Upper lobe of right lung (tissue), 1 donor: ENCODE measurements at regions not wholly inside any gene's neighbourhood (a gene's known extent, or its start where the extent isn't known, plus 50 kb on each side); places are given as distances from the start of the nearest gene placed in this dataset.

Experiments used
- ATAC-seq: fragments of 200-7000 bp; cut with Tn5 transposase; one replicate; pipeline ENCODE4 v1.9.1; 2020; ENCODE audit warnings: mild to moderate bottlenecking, moderate library complexity
- DNase-seq: peaks from one replicate; pipeline ENCODE4 v3.0.0-alpha.2; 2020
- H3K27ac ChIP-seq: fragments of 200-600 bp; one replicate; pipeline ENCODE4 v1.8.0; 2022
- H3K27me3 ChIP-seq: fragments of 200-600 bp; one replicate; pipeline ENCODE4 v1.8.0; 2022; ENCODE audit warnings: mild to moderate bottlenecking
- H3K36me3 ChIP-seq: fragments of 200-600 bp; one replicate; pipeline ENCODE4 v1.8.0; 2022
- H3K4me1 ChIP-seq: fragments of 200-600 bp; one replicate; pipeline ENCODE4 v1.8.0; 2022
- H3K4me3 ChIP-seq: fragments of 200-600 bp; one replicate; pipeline ENCODE4 v1.8.0; 2022; ENCODE audit warnings: mild to moderate bottlenecking
- H3K9me3 ChIP-seq: fragments of 200-600 bp; one replicate; pipeline ENCODE4 v1.8.0; 2022
- intact Hi-C: fragments of 100-400 bp; cut with DNase I; formaldehyde crosslinking; loops from one replicate; pipeline ENCODE4 v1.11.0; 2022
- TF ChIP-seq, protein P1 (sequence below): fragments of 200-600 bp; IDR thresholded peaks from one replicate; pipeline ENCODE4 v1.8.0; 2022; ENCODE audit warnings: antibody characterized with exemption
- donor health status: DM: no; HTN: yes; CAD: no; lungs with severe emphysema.

DNA sequence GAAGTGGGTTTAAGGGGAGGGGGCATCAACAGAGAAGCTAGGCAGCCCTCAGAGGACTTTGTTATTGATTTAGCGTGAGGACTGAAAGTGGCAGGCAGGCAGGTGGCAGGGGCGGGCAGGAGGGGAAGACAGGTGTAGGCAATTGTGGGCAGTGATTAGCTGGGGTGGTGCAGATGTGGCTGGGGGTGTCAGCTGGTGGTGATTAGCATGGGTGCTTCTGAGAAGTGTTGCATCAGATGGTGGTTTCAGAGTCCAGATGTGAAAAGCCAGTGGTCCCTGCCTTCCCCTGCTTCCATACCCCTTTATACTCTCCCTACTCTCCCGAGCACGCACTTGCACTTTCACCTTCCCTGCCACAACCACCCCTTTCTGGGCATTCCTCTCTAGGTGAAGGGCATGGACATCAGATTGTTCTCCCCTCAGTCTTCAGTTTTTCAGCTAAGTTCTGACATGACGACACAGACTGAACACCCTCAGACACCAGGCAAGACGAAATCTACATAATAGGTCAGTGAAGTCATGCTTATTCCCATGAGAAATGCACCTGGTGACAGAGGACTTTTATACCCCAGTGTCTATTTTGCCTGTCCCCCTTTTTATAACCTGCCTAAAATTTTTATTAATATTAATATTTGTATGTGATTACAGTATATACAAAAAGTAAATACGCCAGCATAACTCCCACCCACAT lies 435.7 kb upstream of the CADM1 start:
- Histone ChIP-seq H3K9me3 (no peaks in the 10 kb centered on the region), H3K4me3 (no peak overlapping the region), H3K36me3 (no peaks in the 10 kb centered on the region), H3K27ac (no peak overlapping the region), H3K4me1 (no peaks in the 10 kb centered on the region), H3K27me3 (no peaks in the 10 kb centered on the region)
- intact Hi-C loops, result no loop called here
- ATAC-seq, result no peak
- DNase-seq, result no peak
- TF ChIP-seq, protein P1, sequence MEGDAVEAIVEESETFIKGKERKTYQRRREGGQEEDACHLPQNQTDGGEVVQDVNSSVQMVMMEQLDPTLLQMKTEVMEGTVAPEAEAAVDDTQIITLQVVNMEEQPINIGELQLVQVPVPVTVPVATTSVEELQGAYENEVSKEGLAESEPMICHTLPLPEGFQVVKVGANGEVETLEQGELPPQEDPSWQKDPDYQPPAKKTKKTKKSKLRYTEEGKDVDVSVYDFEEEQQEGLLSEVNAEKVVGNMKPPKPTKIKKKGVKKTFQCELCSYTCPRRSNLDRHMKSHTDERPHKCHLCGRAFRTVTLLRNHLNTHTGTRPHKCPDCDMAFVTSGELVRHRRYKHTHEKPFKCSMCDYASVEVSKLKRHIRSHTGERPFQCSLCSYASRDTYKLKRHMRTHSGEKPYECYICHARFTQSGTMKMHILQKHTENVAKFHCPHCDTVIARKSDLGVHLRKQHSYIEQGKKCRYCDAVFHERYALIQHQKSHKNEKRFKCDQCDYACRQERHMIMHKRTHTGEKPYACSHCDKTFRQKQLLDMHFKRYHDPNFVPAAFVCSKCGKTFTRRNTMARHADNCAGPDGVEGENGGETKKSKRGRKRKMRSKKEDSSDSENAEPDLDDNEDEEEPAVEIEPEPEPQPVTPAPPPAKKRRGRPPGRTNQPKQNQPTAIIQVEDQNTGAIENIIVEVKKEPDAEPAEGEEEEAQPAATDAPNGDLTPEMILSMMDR, result no peak

DNA sequence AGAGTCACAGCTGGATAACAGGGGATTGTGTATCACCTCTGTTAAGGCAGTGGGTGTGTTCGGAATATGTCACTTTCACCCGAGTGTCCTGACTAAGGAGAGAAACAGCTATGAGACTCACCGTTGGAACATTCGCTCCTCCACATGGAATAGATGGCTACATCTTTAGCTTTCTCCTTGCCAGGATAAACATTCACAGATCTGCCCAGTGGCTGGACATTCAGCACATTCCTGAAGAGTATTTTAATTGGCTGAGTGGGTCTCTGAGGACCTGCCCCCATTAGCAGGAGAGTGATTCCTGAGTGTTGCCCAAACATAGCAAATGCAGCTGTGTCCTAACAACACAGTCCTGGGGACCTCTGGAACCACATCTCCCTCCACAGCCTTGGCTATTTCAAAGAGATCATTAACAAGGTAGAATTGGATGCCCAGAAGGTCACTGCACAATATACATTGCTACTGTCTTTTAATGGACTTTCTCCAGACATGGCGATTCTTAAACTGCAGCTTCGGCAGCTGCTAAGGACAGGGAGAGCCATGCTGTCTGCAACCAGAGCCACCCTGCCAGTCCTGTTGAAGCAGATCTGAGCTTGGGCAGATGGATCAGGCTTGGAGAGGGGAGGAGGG lies 435.0 kb upstream of the CADM1 start:
- intact Hi-C loops, result no loop called here
- Histone ChIP-seq H3K4me3 (no peak overlapping the region), H3K36me3 (no peaks in the 10 kb centered on the region), H3K27me3 (no peaks in the 10 kb centered on the region), H3K9me3 (no peaks in the 10 kb centered on the region), H3K27ac (no peak overlapping the region), H3K4me1 (no peaks in the 10 kb centered on the region)
- no peak for ATAC-seq
- TF ChIP-seq, protein P1, result no peak
- DNase-seq, result no peak

DNA sequence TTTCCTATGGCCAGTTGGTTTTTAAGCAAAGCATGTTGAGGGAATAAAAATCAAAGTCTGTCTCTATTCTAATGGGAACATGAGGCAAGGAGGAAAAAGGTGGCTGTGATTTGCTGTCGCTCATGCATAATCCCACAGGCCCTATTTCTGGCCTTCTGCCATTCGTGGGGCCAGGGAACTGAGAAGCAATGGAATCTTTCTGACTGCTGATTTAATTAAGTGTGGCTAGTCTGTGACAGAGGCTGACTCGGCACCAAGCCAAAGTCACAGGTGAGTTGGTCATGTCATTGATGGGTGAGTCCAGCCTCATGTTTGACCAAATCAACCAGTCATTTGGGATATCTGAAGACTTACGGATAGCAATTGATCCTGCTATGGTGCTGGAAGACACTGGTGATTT lies 429.3 kb upstream of the CADM1 start:
- Histone ChIP-seq H3K27ac (no peak overlapping the region), H3K4me1 (peaks cover 12% of the 10 kb centered on the region), H3K36me3 (no peaks in the 10 kb centered on the region), H3K9me3 (no peaks in the 10 kb centered on the region), H3K27me3 (no peaks in the 10 kb centered on the region), H3K4me3 (no peak overlapping the region)
- ATAC-seq, result no peak
- DNase-seq, result no peak
- TF ChIP-seq, protein P1, result no peak
- intact Hi-C loops, result no loop called here

DNA sequence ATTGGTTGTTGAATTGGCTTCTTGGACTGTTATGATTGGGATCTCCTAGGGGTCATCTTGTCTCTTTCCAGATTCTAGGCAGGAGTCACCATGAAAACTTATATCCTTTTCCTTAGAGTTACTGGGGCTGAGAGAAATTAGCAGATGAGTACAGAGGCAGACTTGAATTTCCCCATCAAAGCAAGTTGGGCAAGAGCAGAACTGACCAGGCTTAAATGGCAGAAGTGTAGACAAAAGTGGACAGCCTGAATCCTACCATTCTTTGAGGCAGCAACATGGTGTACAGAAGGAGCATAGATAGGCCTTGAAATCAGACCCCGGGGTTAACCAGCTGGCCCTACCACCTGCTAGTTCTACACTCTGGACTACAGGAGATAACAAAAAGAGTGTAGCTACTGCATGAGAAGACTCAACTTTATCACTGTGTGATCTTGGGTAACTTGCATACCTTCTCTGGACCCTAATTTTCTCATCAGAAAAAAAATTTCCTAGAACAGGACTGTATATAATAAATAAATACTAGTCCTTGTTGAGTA lies 427.4 kb upstream of the CADM1 start:
- peaks cover 12% of the 10 kb centered on the region for H3K4me1 ChIP-seq
- no peak overlapping the region for H3K4me3 ChIP-seq
- TF ChIP-seq, protein P1, result no peak
- no peaks in the 10 kb centered on the region for H3K27me3 ChIP-seq
- intact Hi-C loops, result no loop called here
- no peak overlapping the region for H3K27ac ChIP-seq
- DNase-seq (no peak), ATAC-seq (peak; percentile 48)
- H3K9me3 ChIP-seq, result no peaks in the 10 kb centered on the region
- H3K36me3 ChIP-seq, result no peaks in the 10 kb centered on the region

DNA sequence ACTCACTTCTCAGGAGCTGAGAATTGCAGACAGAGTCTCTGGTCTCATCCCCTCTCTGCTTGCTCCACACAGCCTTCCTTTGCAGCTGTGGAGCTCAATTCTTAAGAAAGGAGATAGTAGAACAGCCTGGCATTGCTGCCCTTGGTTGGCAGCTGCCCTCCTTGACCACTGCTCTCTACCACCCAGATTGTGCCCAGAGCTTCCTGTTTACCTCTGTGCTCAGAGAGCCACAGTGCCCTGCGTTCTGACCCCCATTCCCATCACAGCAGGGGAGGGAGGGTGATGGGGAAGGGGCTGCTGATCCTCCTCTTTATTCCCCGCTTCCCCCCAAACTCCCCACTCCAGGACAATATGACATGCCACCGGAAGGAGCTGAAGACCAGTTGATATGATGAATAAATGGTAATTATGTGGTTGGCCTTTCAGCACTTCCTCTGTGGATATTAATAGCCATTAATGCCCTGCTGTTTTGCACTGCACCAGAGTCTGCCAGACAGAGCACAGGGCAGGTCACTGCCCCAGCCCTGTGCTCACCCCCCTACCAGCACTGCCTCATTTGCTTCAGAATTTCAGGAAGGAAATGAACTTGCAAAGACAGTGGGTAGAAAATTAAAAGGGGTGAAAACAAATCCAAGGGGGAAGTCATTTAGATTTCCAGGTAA lies 426.8 kb upstream of the CADM1 start:
- no peak overlapping the region for H3K4me3 ChIP-seq
- H3K36me3 ChIP-seq, result no peaks in the 10 kb centered on the region
- ATAC-seq (peak; percentile 87), DNase-seq (no peak)
- H3K27ac ChIP-seq, result no peak overlapping the region
- TF ChIP-seq, protein P1, result no peak
- H3K4me1 ChIP-seq, result peaks cover 12% of the 10 kb centered on the region
- H3K9me3 ChIP-seq, result no peaks in the 10 kb centered on the region
- intact Hi-C loops, result no loop called here
- H3K27me3 ChIP-seq, result no peaks in the 10 kb centered on the region
